K562 (cell line): ENCODE measurements at regions not wholly inside any gene's neighbourhood (a gene's known extent, or its start where the extent isn't known, plus 50 kb on each side); places are given as distances from the start of the nearest gene placed in this dataset.
A peak's percentile ranks its signal among the peaks of the same experiment; 100 is the strongest.

ENCODE experiments used
- CBX3 ChIP-seq, 2 experiments: IDR thresholded peaks; 1 replicate in 1 of 2; 2 replicates in 1 of 2; pipeline ENCODE4 v1.6.1; 2012; ENCODE audit warnings: inconsistent platforms in 2 of 2, low read length in 2 of 2, borderline replicate concordance in 1 of 2, control low read depth in 1 of 2
- EP300 ChIP-seq: IDR thresholded peaks from 2 replicates; pipeline ENCODE4 v1.6.1; 2012; ENCODE audit warnings: low read length, improper control_type of control experiment
- FOXK2 ChIP-seq, 2 experiments: fragments of 450-650 bp; IDR thresholded peaks in 1 of 2; conservative IDR thresholded peaks in 1 of 2; 2 replicates each; pipeline ENCODE4 v1.6.1; 2016; ENCODE audit warnings: low read depth in 2 of 2, mild to moderate bottlenecking in 1 of 2
- HMGN3 ChIP-seq: IDR thresholded peaks from 2 replicates; pipeline ENCODE4 v1.6.1; 2011; ENCODE audit warnings: borderline replicate concordance, low read depth, mild to moderate bottlenecking, mixed read lengths, low read length; ENCODE audit not compliant: insufficient read length; ENCODE audit errors: extremely low read depth
- SMARCA4 ChIP-seq: fragments of 450-650 bp; IDR thresholded peaks from 2 replicates; pipeline ENCODE4 v1.6.1; 2016
- TCF7 ChIP-seq: sonication (generic); IDR thresholded peaks from 2 replicates; pipeline ENCODE4 v1.6.1; 2016; ENCODE audit warnings: antibody characterized with exemption, borderline replicate concordance
- TF ChIP-seq, protein P1 (sequence below): IDR thresholded peaks from 3 replicates; pipeline ENCODE4 v1.6.1; 2011; ENCODE audit warnings: borderline replicate concordance, mild to moderate bottlenecking, moderate library complexity; ENCODE audit not compliant: insufficient read length; ENCODE audit errors: extremely low read depth

DNA sequence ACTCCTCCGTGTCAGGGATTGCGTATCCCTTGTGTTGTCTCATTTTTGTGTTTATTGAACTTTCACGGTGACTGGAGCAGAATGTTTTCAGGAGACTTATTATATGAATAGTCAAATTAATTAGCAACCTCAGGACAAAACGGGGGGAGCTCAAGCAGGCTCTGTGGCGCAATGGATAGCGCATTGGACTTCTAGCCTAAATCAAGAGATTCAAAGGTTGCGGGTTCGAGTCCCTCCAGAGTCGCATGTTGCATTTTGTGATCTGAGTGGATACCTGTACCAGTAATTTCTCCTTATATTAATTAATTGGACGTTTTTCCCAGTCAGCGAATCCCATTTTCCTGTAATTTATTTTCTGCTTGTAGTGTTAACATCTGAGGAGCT lies 89.1 kb upstream of the ZNF184 start:
- TF ChIP-seq EP300 (no peak), SMARCA4 (no peak), CBX3 (IDR thresholded peaks at IDR 0.05; ENCODE audit: borderline replicate concordance in 1 of 2, low read length in 2 of 2) (no peak), TCF7 (no peak), HMGN3 (no peak), FOXK2 (conservative IDR thresholded peaks at IDR 0.05 in 1 of 2, IDR thresholded peaks at IDR 0.05 in 1 of 2; ENCODE audit: low read depth in 2 of 2) (no peak)
- TF ChIP-seq, protein P1, sequence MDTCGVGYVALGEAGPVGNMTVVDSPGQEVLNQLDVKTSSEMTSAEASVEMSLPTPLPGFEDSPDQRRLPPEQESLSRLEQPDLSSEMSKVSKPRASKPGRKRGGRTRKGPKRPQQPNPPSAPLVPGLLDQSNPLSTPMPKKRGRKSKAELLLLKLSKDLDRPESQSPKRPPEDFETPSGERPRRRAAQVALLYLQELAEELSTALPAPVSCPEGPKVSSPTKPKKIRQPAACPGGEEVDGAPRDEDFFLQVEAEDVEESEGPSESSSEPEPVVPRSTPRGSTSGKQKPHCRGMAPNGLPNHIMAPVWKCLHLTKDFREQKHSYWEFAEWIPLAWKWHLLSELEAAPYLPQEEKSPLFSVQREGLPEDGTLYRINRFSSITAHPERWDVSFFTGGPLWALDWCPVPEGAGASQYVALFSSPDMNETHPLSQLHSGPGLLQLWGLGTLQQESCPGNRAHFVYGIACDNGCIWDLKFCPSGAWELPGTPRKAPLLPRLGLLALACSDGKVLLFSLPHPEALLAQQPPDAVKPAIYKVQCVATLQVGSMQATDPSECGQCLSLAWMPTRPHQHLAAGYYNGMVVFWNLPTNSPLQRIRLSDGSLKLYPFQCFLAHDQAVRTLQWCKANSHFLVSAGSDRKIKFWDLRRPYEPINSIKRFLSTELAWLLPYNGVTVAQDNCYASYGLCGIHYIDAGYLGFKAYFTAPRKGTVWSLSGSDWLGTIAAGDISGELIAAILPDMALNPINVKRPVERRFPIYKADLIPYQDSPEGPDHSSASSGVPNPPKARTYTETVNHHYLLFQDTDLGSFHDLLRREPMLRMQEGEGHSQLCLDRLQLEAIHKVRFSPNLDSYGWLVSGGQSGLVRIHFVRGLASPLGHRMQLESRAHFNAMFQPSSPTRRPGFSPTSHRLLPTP = peak; percentile 81
